ENCODE measurements at regions not wholly inside any gene's neighbourhood (a gene's known extent, or its start where the extent isn't known, plus 50 kb on each side); places are given as distances from the start of the nearest gene placed in this dataset.
A peak's percentile ranks its signal among the peaks of the same experiment; 100 is the strongest.
"Not testable (repeated sequence)": the region's sequence is repeated elsewhere in the genome, so short reads cannot be mapped to it uniquely, and the experiment has no call there.

DNA sequence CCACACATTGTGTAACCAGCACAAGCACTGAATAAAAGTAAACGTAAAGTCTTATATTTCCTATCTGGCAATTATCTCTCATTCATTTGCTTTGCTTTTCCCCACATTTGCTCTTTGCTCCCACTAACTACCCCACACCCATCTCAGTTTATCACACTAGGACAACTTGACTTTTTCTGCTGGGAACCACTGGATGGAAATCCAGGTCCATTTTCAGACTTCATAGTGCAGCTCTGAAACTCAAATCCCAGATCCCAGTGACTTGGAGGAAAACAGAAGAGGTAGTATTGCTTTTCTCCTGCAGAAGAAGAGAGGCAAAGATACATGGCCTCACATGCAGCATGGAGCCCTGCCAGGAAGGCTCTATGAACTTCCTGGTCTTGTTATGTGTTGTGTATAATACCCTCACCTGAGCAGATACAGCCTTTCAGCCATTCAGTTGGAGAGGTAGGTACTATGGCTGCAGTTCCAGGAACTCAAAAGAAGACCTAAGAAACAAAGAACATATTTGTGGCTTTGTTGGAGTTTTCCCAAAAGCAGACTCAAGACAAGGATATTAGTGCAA, 90.0 kb upstream of the NIPBL start:
- no peak for DNase-seq

DNA sequence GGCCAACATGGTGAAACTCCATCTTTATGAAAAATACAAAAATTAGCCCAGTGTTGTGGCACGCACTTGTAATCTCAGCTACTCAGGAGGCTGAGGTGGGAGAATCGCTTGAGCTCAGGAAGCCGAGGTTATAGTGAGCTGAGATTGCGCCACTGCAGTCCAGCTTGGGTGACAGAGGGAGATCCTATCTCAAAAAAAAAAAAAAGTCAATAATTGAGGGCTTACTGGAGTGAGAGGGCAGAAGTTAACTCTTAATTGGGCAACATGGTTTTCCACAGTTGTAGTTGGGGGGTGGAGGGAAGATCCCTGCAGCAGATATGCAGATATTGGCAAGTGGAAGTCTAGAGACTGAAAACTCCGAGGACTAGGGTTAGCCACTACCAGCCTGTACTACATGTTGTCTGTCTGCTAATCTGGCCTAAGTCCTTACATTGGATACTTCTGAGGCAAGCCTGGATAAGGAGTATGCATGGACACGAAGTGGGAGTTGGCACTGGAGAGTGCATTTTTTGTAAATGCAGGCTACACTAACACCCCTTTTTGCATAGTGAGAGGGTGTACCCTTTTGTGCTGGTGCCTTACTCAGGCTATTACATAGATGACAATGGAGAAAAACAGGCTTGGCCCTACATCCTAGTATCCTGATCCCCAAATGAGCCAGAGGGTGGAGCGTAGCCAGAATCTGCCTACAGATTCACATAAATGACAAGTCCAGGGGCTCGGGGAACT, 89.0 kb upstream of the NIPBL start:
- no peak for DNase-seq

DNA sequence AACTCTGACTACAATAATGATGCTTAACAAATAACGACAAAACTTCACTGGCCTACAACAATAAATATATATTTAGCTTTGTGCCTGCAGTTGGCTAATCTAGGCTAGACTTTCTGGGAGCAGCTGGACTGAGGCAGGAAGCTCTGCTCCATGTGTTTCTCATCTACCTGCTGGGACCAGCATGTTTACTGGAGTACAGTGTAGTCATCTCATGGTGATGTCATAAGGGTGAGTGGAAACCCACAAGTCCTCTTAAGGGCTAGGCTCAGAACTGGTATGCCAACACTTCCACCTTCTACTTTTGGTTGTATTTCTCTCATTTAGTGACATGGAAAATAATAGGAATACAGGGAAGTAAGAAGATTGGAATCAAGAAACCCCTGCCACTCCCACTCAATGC, 85.7 kb upstream of the NIPBL start:
- no peak for DNase-seq

DNA sequence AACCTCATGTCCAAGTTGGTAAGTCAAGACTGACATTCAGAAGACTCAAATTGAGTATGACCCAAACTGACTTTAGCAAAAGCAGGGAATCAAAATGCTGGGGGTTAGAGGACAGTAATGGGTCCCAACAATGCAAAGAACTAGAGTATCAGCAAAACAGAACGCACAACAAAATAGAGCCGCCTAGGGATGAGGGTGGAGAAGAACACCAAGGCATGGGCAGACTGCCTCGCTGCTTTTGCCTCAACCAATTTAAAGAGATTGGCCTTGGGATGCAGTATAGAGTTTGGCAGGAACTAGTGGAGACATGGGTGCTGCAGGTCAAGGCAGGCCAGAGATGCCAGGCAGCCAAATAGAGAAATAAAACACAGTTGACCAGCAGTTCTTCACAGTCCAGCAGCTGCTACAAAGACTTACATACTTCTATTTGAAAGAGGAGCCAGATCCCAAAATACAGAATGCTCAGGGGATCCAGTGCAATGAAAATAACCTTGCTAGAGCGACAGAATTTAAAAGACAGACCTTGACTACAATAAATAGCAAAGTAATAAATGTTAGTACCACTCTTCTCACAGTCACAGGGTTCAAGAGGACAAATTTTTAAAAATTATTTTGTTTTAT, 83.9 kb upstream of the NIPBL start:
- no peak for DNase-seq

DNA sequence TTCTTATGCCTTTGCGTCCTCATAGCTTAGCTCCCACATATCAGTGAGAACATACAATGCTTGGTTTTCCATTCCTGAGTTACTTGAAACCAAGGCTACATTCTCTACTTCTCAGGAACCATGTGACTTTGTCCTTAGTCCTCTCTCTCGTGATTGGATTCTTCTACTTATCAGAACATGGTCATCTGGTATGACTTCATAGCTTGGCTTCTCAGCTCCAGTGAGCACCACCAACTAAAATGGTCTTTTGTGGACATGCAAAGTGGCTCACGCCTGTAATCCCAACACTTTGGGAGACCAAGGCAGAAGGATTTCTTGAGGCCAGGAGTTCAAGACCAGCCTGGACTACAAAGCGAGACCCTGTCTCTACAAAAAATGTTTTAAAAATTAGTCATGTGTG, 81.2 kb upstream of the NIPBL start:
- DNase-seq, result no peak

DNA sequence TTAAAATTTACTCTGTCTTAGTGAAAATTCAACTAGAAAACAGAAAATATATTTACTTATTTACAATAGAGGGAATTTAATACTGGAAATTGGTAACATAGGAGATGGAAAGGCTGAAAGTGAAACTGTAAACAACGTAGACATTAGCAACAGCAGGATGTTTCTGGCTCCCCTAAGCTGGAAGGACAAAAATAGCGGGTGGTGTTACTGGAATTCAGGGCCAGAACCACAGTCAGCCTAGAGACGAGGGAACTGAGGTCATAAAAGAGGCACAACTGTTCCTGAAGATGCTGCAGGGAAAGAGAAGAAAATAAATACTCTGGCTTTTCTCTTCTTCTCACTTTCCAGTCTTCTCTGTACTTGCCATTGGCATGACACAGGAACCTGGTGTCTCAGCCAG, 80.4 kb upstream of the NIPBL start:
- no peak for DNase-seq

DNA sequence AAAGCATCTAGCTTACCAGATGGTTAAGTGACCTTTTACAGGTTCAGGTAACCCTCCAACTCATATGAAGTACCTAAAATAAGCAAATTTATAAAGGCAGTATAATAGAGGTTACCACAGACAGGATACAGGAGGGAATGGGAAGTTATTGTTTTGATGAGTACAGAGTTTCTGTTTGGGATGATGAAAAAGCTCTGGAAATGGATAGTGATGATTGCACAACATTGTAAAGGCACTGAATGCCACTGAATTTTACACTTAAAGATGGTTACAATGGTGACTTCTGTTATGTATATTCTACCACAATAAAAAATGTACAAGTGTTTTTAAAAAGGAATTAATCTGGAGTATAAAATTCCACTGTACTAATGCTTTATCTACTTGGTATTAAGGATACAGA, 75.0 kb upstream of the NIPBL start:
- DNase-seq, result no peak

DNA sequence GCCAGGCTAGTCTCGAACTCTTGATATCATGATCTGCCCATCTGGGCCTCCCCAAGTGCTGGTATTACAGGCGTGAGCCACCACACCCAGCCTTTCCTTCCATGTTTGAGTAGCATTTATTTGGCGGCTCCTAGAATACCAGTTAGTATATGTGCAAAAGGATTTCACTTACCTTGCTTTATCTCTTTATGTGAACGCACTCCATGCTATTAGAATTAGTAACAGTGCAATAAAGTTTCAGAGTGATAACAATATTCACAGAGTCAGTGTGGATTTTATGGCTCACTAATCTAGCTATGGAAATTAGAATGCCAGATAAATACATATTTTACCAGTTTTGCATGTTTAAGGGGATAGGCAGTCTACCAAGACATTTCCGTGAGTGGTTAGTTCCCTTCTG, 74.4 kb upstream of the NIPBL start:
- no peak for DNase-seq

DNA sequence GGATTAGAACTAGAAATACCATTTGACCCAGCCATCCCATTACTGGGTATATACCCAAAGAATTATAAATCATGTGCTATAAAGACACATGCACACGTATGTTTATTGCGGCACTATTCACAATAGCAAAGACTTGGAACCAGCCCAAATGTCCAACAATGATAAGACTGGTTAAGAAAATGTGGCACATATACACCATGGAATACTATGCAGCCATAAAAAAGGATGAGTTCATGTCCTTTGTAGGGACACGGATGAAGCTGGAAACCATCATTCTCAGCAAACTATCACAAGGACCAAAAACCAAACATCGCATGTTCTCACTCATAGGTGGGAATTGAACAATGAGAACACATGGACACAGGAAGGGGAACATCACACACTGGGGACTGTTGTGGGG, 63.3 kb upstream of the NIPBL start:
- not testable (repeated sequence) for DNase-seq

DNA sequence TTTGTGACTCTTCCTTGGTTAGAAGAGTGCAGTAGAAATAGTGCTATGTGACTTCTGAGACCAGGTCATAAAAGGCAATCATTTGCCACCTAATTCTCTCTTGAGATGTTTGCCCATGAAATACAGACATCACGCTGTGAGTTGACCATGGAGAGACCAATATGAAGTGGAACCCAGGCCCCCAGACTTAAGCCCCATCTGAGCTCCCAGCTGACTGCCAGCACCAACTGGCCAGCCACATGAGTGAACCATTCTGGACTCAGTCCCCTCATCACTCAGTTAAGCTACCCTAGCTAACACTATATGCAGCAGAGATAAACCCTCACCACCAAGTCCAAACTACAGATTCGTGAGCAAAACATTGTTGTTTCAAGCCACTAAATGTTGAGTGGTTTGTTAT, 60.7 kb upstream of the NIPBL start:
- DNase-seq, result no peak

DNA sequence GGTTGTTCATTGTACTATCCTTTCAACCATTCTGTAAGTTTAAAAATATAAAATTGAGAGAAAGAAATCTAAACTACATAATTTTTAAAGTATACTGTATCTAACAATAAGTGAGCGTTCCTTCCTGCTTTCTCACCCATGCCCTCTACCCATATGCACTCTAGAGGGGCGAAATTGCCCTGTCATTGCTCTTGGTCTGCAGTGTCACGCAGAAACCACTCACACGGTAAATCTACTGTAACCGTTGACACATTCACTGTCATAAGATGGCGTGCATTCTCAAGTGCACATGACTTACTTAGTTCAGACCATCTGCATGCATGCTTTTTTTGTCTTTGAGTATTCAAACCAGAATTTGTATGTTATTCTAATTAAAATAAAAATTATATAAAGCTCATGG, 55.7 kb upstream of the NIPBL start:
- peak; percentile 11 for DNase-seq

DNA sequence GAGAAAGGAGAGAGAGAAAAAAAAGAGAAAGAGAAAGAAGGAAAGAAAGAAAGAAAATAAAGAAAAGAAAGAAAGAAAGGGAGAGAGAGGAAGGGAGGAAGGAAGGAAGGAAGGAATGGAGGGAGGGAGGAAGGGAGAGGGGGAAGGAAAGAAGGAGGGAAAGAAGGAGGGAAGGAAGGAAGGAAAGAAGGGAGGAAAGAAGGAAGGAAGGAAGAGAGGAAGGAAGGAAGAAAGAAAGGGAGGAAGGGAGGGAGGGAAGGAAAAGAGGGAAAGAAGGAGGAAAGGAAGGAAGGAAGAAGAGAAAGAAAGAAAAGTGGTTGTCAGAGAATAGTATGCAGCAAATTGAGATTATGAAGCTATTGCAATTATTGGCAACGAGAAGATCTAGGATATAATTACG, 49.9 kb upstream of the NIPBL start:
- DNase-seq, result no peak
